GM18858 (cell line): ENCODE measurements at regions not wholly inside any gene's neighbourhood (a gene's known extent, or its start where the extent isn't known, plus 50 kb on each side); places are given as distances from the start of the nearest gene placed in this dataset.
A peak's percentile ranks its signal among the peaks of the same experiment; 100 is the strongest.

ENCODE experiments used
- ATAC-seq: cut with Tn5 transposase; IDR thresholded peaks from one replicate; pipeline ENCODE4 v1.9.1; 2021; ENCODE audit not compliant: unreplicated experiment

DNA sequence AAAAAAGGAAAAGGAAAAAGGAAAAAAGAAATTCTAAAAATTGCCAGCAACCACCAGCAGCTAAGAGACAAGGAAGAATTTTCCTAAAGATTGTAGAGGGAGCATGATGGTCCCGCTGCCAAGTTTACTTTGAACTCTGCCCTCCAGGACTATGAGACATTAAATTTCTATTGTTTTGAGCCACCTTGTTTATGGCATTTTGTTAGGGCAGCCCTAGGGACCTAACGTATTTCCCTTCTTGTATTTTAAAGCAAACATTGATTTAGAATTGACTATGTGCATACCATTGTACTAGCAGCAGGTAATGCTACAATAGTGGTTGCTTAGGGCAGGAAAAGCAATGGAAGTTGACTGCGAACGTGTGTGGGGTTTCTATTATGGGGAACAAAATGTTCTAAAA lies 1414.2 kb downstream of the EFNB2 start:
- ATAC-seq: no peak

DNA sequence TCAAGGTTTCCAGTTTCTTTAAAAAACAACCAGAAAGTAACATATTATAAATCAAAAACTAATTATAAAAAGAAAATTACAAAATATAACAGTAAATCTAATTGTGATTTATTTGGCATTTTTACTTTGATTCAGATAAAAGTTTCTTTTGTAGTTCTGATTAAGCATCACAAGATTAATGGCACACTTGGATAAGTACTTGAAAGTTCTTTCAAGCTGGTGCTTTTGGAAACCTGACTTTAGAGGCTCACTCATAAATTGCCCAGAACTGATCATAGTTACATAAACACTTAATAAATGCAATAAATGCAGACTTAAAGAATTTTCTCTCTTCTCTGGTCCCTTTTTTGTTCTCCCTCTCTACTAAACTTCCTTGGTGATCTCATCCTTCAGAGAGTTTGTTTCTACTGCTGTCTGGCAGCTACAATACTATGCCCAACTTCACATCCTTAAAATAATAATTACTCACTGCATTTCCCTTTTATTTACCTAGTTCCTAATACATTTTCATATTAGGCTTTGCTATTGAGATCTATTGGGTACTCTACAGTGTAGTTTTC lies 1417.0 kb downstream of the EFNB2 start:
- ATAC-seq: no peak

GRCh38 chr13:105116966-105117365 lies 1418.5 kb downstream of the EFNB2 start:
- ATAC-seq: no peak

GRCh38 chr13:105112561-105112960 lies 1422.9 kb downstream of the EFNB2 start:
- no peak for ATAC-seq

DNA sequence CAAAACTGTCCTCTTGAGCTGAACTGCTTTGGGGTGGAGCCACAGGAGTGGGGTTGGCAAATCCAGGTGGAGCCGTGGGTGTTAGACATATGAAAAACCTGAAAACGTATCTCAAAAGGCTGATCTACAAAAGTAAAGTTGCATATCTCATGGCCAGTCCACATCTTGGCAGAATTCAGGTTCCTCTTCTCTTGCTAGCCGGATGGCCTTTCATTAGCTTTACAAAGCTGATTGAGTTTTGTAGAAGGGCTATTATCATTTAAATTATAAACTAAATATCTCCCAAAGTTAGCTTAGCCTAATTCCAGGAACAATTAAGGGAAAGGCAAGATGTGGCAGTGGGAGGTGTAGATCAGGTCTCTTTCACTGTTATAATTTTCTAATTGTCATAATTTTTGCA lies 1427.7 kb downstream of the EFNB2 start:
- no peak for ATAC-seq

DNA sequence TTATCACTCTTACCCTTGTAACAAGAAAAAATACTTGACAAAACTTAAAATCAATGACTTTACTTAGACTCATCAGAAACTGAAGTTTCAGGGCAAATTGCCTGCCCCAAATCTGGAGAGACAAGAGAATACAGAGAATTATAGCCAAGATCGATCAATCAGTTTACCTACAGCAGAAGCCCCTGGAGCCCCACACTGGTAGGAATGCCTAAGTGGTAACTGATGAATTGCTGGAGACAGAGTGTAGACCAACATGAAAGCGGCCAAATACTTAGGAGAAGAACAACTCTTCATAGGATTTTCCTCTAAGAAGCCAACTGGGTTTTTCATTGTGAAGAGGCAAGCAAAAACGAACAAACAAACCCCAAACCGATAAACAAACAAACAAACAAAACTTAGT lies 1430.0 kb downstream of the EFNB2 start:
- no peak for ATAC-seq

- no peak for ATAC-seq
These were observed 1437.9 kb downstream of the EFNB2 start for GRCh38 chr13:105097521-105097920.

- no peak for ATAC-seq
These were observed 1445.4 kb downstream of the EFNB2 start for GRCh38 chr13:105089858-105090643.

DNA sequence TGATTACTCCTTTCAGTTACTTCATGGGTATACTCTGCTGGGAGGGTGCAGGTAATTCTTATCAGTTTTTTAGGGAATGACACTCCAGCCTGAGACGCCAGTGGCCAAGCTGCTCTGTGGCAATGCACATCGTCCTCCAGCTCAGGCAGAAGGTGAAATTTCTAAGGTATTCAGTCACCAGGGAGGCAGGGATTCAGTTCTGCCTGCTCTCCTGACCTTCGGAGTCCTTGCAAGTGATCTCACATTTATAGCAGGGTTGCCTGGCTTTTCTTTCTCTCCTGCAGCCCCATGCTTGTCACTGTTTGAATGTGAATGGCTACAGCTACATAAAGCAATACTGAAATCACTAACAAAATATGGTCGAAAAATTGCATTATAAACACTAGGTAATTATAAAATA lies 1447.5 kb downstream of the EFNB2 start:
- ATAC-seq: no peak

GRCh38 chr13:105084931-105085330 lies 1450.5 kb downstream of the EFNB2 start:
- no peak for ATAC-seq

DNA sequence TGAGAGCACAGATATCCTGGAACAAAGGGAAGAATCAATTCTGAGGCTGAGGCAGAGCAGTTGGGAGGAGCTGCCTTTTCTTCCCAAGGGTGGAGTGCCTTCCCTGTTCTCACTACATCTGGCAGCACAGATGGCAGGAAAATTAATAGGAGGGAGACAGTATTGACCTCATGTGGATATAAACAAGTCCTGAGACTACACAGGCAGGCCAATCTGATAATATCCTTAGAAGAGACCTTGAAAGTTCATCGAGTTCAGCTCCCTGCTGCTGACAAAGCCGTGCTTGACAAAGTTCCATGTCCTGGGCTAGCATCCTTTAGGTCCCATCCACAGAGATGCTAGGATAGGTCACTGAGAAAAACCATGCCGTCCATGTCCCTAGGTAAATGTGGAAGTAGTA lies 1451.5 kb downstream of the EFNB2 start:
- ATAC-seq: no peak

DNA sequence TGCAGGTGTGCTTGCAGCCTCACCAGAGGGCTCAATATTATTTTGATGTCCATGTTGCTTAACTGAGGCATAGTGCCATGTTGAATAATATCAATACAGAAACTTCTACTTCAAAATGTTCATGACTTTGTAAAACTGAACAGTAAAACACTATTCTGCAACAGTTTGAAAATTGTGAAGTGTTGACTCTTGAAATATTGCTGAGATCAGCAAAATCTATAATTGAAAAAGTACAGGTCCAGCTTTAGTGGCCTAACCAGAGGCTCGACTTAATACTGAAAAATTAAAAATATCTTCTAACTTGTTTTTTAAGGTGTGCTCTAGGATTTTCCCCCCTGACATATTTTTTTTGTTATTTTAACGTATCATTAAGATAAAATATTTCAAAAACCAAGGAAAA lies 1460.7 kb downstream of the EFNB2 start:
- ATAC-seq: no peak

- no peak for ATAC-seq
These were observed 1462.4 kb downstream of the EFNB2 start for GRCh38 chr13:105073041-105073440.

DNA sequence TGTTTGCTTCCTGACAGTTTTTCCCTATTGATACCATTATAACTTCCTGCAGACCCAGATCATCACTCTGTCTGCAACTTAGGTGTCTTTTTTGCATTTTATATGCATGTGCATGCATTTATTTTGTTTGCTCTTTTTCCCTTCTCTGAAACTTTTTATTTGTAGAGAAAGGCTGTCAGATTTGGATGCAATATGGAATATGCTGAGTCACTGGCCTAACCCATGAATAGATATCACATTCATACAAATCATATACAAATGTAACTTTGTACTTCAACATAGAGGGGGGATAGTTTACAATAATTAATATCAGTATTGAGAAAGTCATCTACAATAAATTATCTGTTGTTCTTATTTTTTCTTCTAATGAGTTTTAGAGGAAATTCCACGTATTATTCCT lies 1465.0 kb downstream of the EFNB2 start:
- ATAC-seq: no peak

- no peak for ATAC-seq
These were observed 1466.4 kb downstream of the EFNB2 start for GRCh38 chr13:105069106-105069505.

DNA sequence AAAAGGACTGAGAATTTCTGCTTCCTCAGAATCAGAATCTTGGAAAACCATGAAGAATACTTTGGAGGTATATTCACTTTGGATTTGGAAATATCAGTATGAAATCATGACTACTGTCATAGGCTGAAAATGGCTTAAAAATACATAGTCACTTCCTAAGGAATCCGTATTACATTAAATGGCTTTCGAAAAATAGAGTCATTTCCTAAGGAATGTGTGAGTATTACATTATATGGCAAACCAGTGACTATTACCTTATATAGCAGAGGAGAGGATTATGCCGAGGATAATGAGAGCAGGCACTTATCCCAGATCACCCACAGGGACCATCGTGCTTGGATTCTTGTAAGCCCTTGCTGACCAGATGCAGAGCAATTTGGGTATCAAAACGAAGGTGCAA lies 1471.8 kb downstream of the EFNB2 start:
- ATAC-seq: no peak

GRCh38 chr13:105059786-105060185 lies 1475.7 kb downstream of the EFNB2 start:
- no peak for ATAC-seq

DNA sequence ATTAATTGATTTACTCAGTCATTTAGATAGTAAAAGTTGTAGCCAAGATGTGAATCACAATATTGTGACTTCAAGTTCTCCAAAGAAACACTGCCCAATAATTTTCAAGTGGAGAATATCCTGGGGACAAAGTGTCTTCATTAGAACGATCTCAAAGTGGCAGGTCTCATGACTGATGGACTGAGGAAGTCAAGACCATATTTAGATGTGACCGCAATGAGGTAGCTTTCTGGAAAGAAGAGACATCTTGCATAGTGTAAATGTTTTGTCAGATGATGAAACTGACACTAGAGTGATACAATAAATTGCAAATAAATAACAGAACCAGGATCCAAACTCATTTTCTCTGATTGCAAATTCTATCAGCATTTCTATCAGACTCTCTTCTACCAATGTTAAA lies 1476.9 kb downstream of the EFNB2 start:
- no peak for ATAC-seq

GRCh38 chr13:105052711-105053110 lies 1482.8 kb downstream of the EFNB2 start:
- no peak for ATAC-seq

GRCh38 chr13:105050686-105051085 lies 1484.8 kb downstream of the EFNB2 start:
- ATAC-seq: no peak

DNA sequence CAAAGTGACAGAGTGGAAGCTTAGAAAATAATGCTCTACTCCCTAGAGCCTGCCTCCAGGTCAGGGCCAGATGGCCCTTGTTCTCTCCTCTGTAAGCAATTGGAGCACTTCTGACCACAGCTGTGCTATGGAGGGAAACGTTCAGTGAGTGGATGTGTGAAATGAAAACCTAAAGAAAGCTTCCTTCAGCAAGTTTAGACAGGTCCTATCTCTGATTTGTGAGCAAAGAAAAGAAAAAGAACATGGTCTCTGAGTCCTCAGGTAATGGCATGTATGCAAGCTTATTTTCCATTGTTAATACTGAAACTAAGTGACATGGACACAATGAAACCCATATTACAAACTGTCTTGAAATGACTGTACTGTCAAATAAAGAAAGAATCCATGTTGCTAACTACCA lies 1486.8 kb downstream of the EFNB2 start:
- peak; percentile 98 for ATAC-seq

DNA sequence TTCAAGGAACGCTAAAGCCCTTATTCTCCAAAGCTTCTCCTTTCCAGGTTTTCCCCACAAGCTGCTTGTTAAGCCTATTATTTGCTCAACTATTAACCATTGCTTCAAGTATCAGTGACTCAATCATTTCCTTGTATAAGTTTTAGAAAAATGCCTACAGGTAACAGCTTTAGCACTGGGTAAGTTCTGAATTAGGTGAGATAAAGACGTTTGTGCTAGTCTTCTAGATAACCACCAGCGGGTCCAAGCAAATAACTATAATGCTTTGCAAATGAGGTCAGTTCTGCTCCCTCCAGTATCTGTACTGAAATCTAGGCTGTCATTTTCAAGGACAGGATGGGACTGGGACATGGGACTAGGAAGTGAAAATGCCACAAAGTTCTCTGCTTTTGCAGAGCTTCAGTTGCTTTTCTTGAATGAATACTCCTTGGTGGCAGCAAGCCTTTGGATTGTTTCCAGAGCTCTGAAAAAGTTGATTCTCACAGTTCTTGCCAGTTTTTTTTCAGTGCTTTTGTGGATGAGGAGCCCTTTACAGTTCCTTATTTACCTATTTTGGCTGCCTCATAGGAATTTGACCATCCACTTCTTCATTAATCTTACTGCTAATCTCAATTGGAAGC lies 1487.7 kb downstream of the EFNB2 start:
- ATAC-seq: no peak
